HCT116 (cell line): ENCODE measurements at regions not wholly inside any gene's neighbourhood (a gene's known extent, or its start where the extent isn't known, plus 50 kb on each side); places are given as distances from the start of the nearest gene placed in this dataset.

Experiments used
- ATAC-seq: fragments of 200-7000 bp; cut with Tn5 transposase; 2 replicates; pipeline ENCODE4 v1.9.1; 2020; ENCODE audit warnings: mild to moderate bottlenecking, moderate library complexity
- BruUV-seq: library from RNA; stranded (reverse); fragments of 400-500 nt; replicated peaks from 2 replicates; lab custom pipeline; 2021; lab: Mats Ljungman, UMichigan
- CTCF ChIA-PET: fragments of 300-600 bp; sonication (Branson Sonifier 250); formaldehyde crosslinking; loops from one replicate; lab custom pipeline; 2021; ENCODE audit warnings: antibody characterized with exemption; lab: Charles Lee
- POLR2A ChIA-PET: fragments of 300-600, 350-600 bp; sonication (Branson Sonifier 250); formaldehyde crosslinking; loops from one replicate; lab custom pipeline; 2021; ENCODE audit warnings: antibody characterized with exemption; lab: Charles Lee
- RAD21 ChIA-PET, 2 experiments: fragments of 300-600 bp; sonication (Branson Sonifier 250); formaldehyde crosslinking; loops; one replicate each; lab custom pipeline; 2023; ENCODE audit warnings: low total read pairs in 2 of 2; ENCODE audit not compliant: uncharacterized antibody in 2 of 2, unreplicated experiment in 2 of 2, low non-redundant PET in 1 of 2; lab: Charles Lee
- DNase-seq: peaks from one replicate; pipeline ENCODE4 v3.0.0-alpha.2; 2010; ENCODE audit warnings: low read depth, low spot score
- H2AFZ ChIP-seq: fragments of 200-600 bp; shearing (Covaris generic), sonication (generic); 2 replicates; pipeline ENCODE4 v1.6.1; 2017; ENCODE audit warnings: low read depth, mixed run types, mixed read lengths, antibody characterized with exemption, low read length; ENCODE audit not compliant: poor library complexity, severe bottlenecking
- H3K27ac ChIP-seq: 2 replicates; pipeline ENCODE4 v1.5.1; 2012; ENCODE audit warnings: low read depth, low read length
- H3K27me3 ChIP-seq: fragments of 200-600 bp; sonication (generic); 2 replicates; pipeline ENCODE4 v1.6.1; 2016; ENCODE audit warnings: mixed run types, low read length, mixed read lengths; ENCODE audit not compliant: insufficient read depth
- H3K36me3 ChIP-seq, 2 experiments: fragments of 200-500 bp in 1 of 2; fragments of 200-600 bp in 1 of 2; sonication (Bioruptor generic) in 1 of 2; sonication (generic) in 1 of 2; 2 replicates each; pipeline versions ENCODE4 v1.5.1 to v1.6.1; 2014 to 2016; ENCODE audit warnings: low read length in 2 of 2, inconsistent platforms in 1 of 2, mixed read lengths in 1 of 2, mixed run types in 1 of 2; ENCODE audit not compliant: insufficient read depth in 2 of 2, control insufficient read depth in 1 of 2
- H3K4me1 ChIP-seq, 2 experiments: fragments of 200-600 bp in 1 of 2; sonication (generic) in 1 of 2; 2 replicates each; pipeline versions ENCODE4 v1.5.1 to v1.6.1; 2012 to 2017; ENCODE audit warnings: low read length in 2 of 2, inconsistent platforms in 1 of 2, mild to moderate bottlenecking in 1 of 2, mixed read lengths in 1 of 2, mixed run types in 1 of 2, moderate library complexity in 1 of 2; ENCODE audit not compliant: insufficient read depth in 2 of 2, control insufficient read depth in 1 of 2
- H3K4me2 ChIP-seq: fragments of 200-600 bp; sonication (generic); 2 replicates; pipeline ENCODE4 v1.6.1; 2017; ENCODE audit warnings: mixed run types, low read length, mixed read lengths
- H3K4me3 ChIP-seq, 2 experiments: fragments of 200-600 bp in 1 of 2; sonication (generic) in 1 of 2; replicated peaks in 1 of 2; 2 replicates each; pipeline ENCODE4 v1.5.1; 2011 to 2016; ENCODE audit warnings: low read length in 2 of 2, control low read depth in 1 of 2, low read depth in 1 of 2, mild to moderate bottlenecking in 1 of 2, mixed read lengths in 1 of 2, mixed run types in 1 of 2
- H3K79me2 ChIP-seq: fragments of 200-600 bp; sonication (generic); 2 replicates; pipeline ENCODE4 v1.6.1; 2017; ENCODE audit warnings: mild to moderate bottlenecking, mixed run types, low read length, moderate library complexity, mixed read lengths; ENCODE audit not compliant: insufficient read depth
- H3K9ac ChIP-seq: fragments of 200-600 bp; sonication (generic); 2 replicates; pipeline ENCODE4 v1.6.1; 2016; ENCODE audit warnings: low read length, mixed read lengths
- H3K9me2 ChIP-seq: fragments of 200-600 bp; sonication (generic), shearing (Covaris generic); 2 replicates; pipeline ENCODE4 v1.6.1; 2017; ENCODE audit warnings: mixed run types, mild to moderate bottlenecking, moderate library complexity; ENCODE audit not compliant: insufficient read depth
- H3K9me3 ChIP-seq, 2 experiments: fragments of 200-500 bp in 1 of 2; fragments of 200-600 bp in 1 of 2; sonication (Bioruptor generic) in 1 of 2; sonication (generic) in 1 of 2; 2 replicates each; pipeline ENCODE4 v1.6.1; 2014 to 2017; ENCODE audit warnings: low read length in 2 of 2, mixed read lengths in 2 of 2, inconsistent platforms in 1 of 2, low read depth in 1 of 2, mild to moderate bottlenecking in 1 of 2, mixed run types in 1 of 2, moderate library complexity in 1 of 2; ENCODE audit not compliant: control insufficient read depth in 1 of 2, insufficient read depth in 1 of 2
- H4K20me1 ChIP-seq: fragments of 200-600 bp; sonication (generic), shearing (Covaris generic); 2 replicates; pipeline ENCODE4 v1.6.1; 2017; ENCODE audit warnings: mixed run types, mild to moderate bottlenecking, moderate library complexity; ENCODE audit not compliant: insufficient read depth
- CBX3 ChIP-seq: IDR thresholded peaks from 2 replicates; pipeline ENCODE4 v1.6.1; 2012; ENCODE audit warnings: low read depth
- CEBPB ChIP-seq: IDR thresholded peaks from 2 replicates; pipeline ENCODE4 v1.6.1; 2012; ENCODE audit warnings: low read depth
- EGR1 ChIP-seq: IDR thresholded peaks from 2 replicates; pipeline ENCODE4 v1.6.1; 2012; ENCODE audit warnings: low read depth
- ELF1 ChIP-seq: IDR thresholded peaks from 2 replicates; pipeline ENCODE4 v1.6.1; 2012; ENCODE audit warnings: low read depth, borderline replicate concordance
- EZH2phosphoT487 ChIP-seq: fragments of 200-600 bp; IDR thresholded peaks from 2 replicates; pipeline ENCODE4 v1.6.1; 2018; ENCODE audit warnings: antibody characterized with exemption, borderline replicate concordance
- FOSL1 ChIP-seq: IDR thresholded peaks from 2 replicates; pipeline ENCODE4 v1.6.1; 2012; ENCODE audit warnings: low read depth
- JUND ChIP-seq: IDR thresholded peaks from 2 replicates; pipeline ENCODE4 v1.6.1; 2012
- MAX ChIP-seq: IDR thresholded peaks from 2 replicates; pipeline ENCODE4 v1.6.1; 2012
- POLR2A ChIP-seq: IDR thresholded peaks from 2 replicates; pipeline ENCODE4 v1.7.0; 2011; ENCODE audit warnings: borderline replicate concordance; ENCODE audit not compliant: insufficient read depth, insufficient read length; ENCODE audit errors: extremely low read depth
- RAD21 ChIP-seq: IDR thresholded peaks from 2 replicates; pipeline ENCODE4 v1.6.1; 2012; ENCODE audit warnings: low read depth, mild to moderate bottlenecking
- REST ChIP-seq: IDR thresholded peaks from 2 replicates; pipeline ENCODE4 v1.6.1; 2012; ENCODE audit warnings: low read depth
- SIN3A ChIP-seq: IDR thresholded peaks from 2 replicates; pipeline ENCODE4 v1.6.1; 2012; ENCODE audit warnings: low read depth
- SP1 ChIP-seq: IDR thresholded peaks from 2 replicates; pipeline ENCODE4 v1.6.1; 2012; ENCODE audit warnings: low read depth
- SRF ChIP-seq: IDR thresholded peaks from 2 replicates; pipeline ENCODE4 v1.6.1; 2012; ENCODE audit warnings: low read depth
- TCF7L2 ChIP-seq: IDR thresholded peaks from 2 replicates; pipeline ENCODE4 v1.7.0; 2011; ENCODE audit warnings: borderline replicate concordance, inconsistent platforms; ENCODE audit not compliant: insufficient read depth, insufficient read length; ENCODE audit errors: extremely low read depth
- YY1 ChIP-seq: IDR thresholded peaks from 2 replicates; pipeline ENCODE4 v1.6.1; 2011; ENCODE audit warnings: low read length, low read depth, moderate library complexity, mild to moderate bottlenecking; ENCODE audit not compliant: insufficient replicate concordance; ENCODE audit errors: extremely low read depth
- ZFX ChIP-seq: fragments of 450-650 bp; IDR thresholded peaks from 2 replicates; pipeline ENCODE4 v1.6.1; 2017
- ZNF274 ChIP-seq: fragments of 200-500 bp; sonication (Bioruptor generic); IDR thresholded peaks from 2 replicates; pipeline ENCODE4 v1.6.1; 2014; ENCODE audit warnings: mild to moderate bottlenecking, low read depth, low read length, inconsistent platforms
- intact Hi-C: fragments of 100-400 bp; cut with micrococcal nuclease; formaldehyde crosslinking; loops from 2 replicates; pipeline ENCODE4 v1.10.0; 2022

GRCh38 chr14:61113561-61114225 is 132.6 kb downstream of the SLC38A6 start:
- POLR2A ChIA-PET, result no interaction called here

GRCh38 chr14:61112506-61112905 is 131.5 kb downstream of the SLC38A6 start:
- Histone ChIP-seq H3K4me1 (no peaks in the 10 kb centered on the region), H2AFZ (no peak overlapping the region), H3K9me2 (no peaks in the 10 kb centered on the region), H4K20me1 (no peaks in the 10 kb centered on the region), H3K79me2 (no peaks in the 10 kb centered on the region), H3K9me3 (peaks cover 0 to 10% of the 10 kb centered on the region in 2 experiments; a peak in 1 of 4 replicates), H3K36me3 (no peaks in the 10 kb centered on the region), H3K27ac (no peak overlapping the region), H3K4me2 (no peak overlapping the region), H3K9ac (no peak overlapping the region), H3K27me3 (no peaks in the 10 kb centered on the region), H3K4me3 (no peak overlapping the region)
- BruUV-seq, result no TSS peak
- ChIA-PET POLR2A (no interaction called here), RAD21 (no interaction called here), CTCF (no interaction called here)
- ATAC-seq (no peak), DNase-seq (no peak)
- intact Hi-C loops, result no loop called here
- no peak for TF ChIP-seq FOSL1
- TF ChIP-seq CEBPB, result no peak
- no peak for TF ChIP-seq EZH2phosphoT487
- TF ChIP-seq CBX3, result no peak
- no peak for TF ChIP-seq SRF
- no peak for TF ChIP-seq TCF7L2
- TF ChIP-seq REST, result no peak
- no peak for TF ChIP-seq POLR2A
- TF ChIP-seq ZNF274, result no peak
- no peak for TF ChIP-seq ZFX
- TF ChIP-seq SIN3A, result no peak
- TF ChIP-seq YY1, result no peak
- no peak for TF ChIP-seq SP1
- no peak for TF ChIP-seq RAD21
- TF ChIP-seq JUND, result no peak
- no peak for TF ChIP-seq ELF1
- no peak for TF ChIP-seq MAX

More at GRCh38 chr14:61113561-61114225, 132.6 kb downstream of the SLC38A6 start:
- no peak overlapping the region for H3K4me2 ChIP-seq
- H3K9me3 ChIP-seq, result peaks cover 0 to 10% of the 10 kb centered on the region in 2 experiments; a peak in 1 of 4 replicates
- no peak for ATAC-seq
- H3K27ac ChIP-seq, result no peak overlapping the region
- H3K36me3 ChIP-seq, result no peaks in the 10 kb centered on the region
- intact Hi-C loops, result no loop called here
- no peak overlapping the region for H3K4me3 ChIP-seq
- TF ChIP-seq JUND (no peak), EGR1 (no peak), ZFX (no peak), EZH2phosphoT487 (no peak)
- H3K9ac ChIP-seq, result no peak overlapping the region
- no peaks in the 10 kb centered on the region for H3K9me2 ChIP-seq
- no peak for DNase-seq
- BruUV-seq, result no TSS peak
- H3K79me2 ChIP-seq, result no peaks in the 10 kb centered on the region
- ChIA-PET CTCF (no interaction called here), RAD21 (no interaction called here)
- H4K20me1 ChIP-seq, result no peaks in the 10 kb centered on the region
- no peaks in the 10 kb centered on the region for H3K4me1 ChIP-seq
- H3K27me3 ChIP-seq, result no peaks in the 10 kb centered on the region
- no peak overlapping the region for H2AFZ ChIP-seq
